B cell (primary cell): ENCODE measurements at regions not wholly inside any gene's neighbourhood (a gene's known extent, or its start where the extent isn't known, plus 50 kb on each side); places are given as distances from the start of the nearest gene placed in this dataset.

ENCODE experiments used
- ATAC-seq: fragments of 200-7000 bp; cut with Tn5 transposase; one replicate; pipeline ENCODE4 v1.10.0; 2021; ENCODE audit warnings: low read depth, mild to moderate bottlenecking, moderate number of reproducible peaks, moderate library complexity
- CTCF ChIA-PET: fragments of 350-600 bp; sonication (Branson Sonifier 250); formaldehyde crosslinking; loops from one replicate; lab custom pipeline; 2021; ENCODE audit warnings: antibody characterized with exemption, inconsistent platforms; lab: Charles Lee
- POLR2A ChIA-PET: fragments of 350-600 bp; sonication (Branson Sonifier 250); formaldehyde crosslinking; loops from one replicate; lab custom pipeline; 2021; ENCODE audit warnings: antibody characterized with exemption; lab: Charles Lee
- DNase-seq: peaks from one replicate; pipeline ENCODE4 v3.0.0; 2013
- H2AFZ ChIP-seq: 2 replicates; pipeline ENCODE4 v1.6.1; 2012; ENCODE audit warnings: mild to moderate bottlenecking, low read depth, low read length; ENCODE audit not compliant: insufficient read depth, poor library complexity, severe bottlenecking
- H3K27ac ChIP-seq, 2 donors: 1 replicate in 1 of 2; 2 replicates in 1 of 2; pipeline ENCODE4 v1.5.1; 2012 to 2013; ENCODE audit warnings: low read length in 2 of 2, mild to moderate bottlenecking in 2 of 2, moderate library complexity in 1 of 2
- H3K27me3 ChIP-seq, 4 experiments: fragments of 200-600 bp in 1 of 4; sonication (generic) in 1 of 4; replicated peaks in 1 of 4; 1 replicate in 2 of 4; 2 replicates in 2 of 4; pipeline versions ENCODE4 v1.6.1 to v1.7.0; 2013 to 2016; ENCODE audit warnings: low read length in 3 of 4, mild to moderate bottlenecking in 2 of 4, mixed read lengths in 1 of 4, moderate library complexity in 1 of 4; ENCODE audit not compliant: insufficient read depth in 4 of 4, control insufficient read depth in 3 of 4; ENCODE audit errors: control extremely low read depth in 1 of 4
- H3K36me3 ChIP-seq, 2 experiments: replicated peaks in 1 of 2; 1 replicate in 1 of 2; 2 replicates in 1 of 2; pipeline versions ENCODE4 v1.6.1 to v1.7.1; 2013; ENCODE audit warnings: low read length in 1 of 2; ENCODE audit not compliant: insufficient read depth in 2 of 2, control insufficient read depth in 1 of 2; ENCODE audit errors: control extremely low read depth in 1 of 2, extremely low read depth in 1 of 2
- H3K4me1 ChIP-seq, 2 donors: fragments of 200-600 bp in 1 of 2; sonication (generic) in 1 of 2; 1 replicate in 1 of 2; 2 replicates in 1 of 2; pipeline versions ENCODE4 v1.5.1 to v1.6.1; 2013 to 2017; ENCODE audit warnings: low read length in 2 of 2; ENCODE audit not compliant: control insufficient read depth in 2 of 2, insufficient read depth in 2 of 2
- H3K4me2 ChIP-seq: replicated peaks from 2 replicates; pipeline ENCODE3; 2012; ENCODE audit warnings: mild to moderate bottlenecking, low read depth, low read length; ENCODE audit not compliant: poor library complexity, severe bottlenecking
- H3K4me3 ChIP-seq, 5 experiments: fragments of 200-600 bp in 1 of 5; sonication (generic) in 1 of 5; 1 replicate in 3 of 5; 2 replicates in 2 of 5; pipeline versions ENCODE4 v1.5.1 to v1.7.0; 2011 to 2016; ENCODE audit warnings: low read length in 4 of 5, mild to moderate bottlenecking in 4 of 5, low read depth in 2 of 5, control low read depth in 1 of 5, moderate library complexity in 1 of 5; ENCODE audit not compliant: insufficient read depth in 1 of 5; ENCODE audit errors: control extremely low read depth in 1 of 5, extremely low read depth in 1 of 5
- H3K79me2 ChIP-seq: fragments of 200-600 bp; sonication (generic); one replicate; pipeline ENCODE4 v1.6.0; 2016; ENCODE audit warnings: low read length; ENCODE audit not compliant: control insufficient read depth, insufficient read depth
- H3K9ac ChIP-seq: fragments of 200-600 bp; sonication (generic); 2 replicates; pipeline ENCODE4 v1.6.1; 2017; ENCODE audit warnings: mild to moderate bottlenecking, low read length, moderate library complexity
- H3K9me3 ChIP-seq, 3 donors: one replicate each; pipeline versions ENCODE4 v1.6.1 to v1.7.1; 2013; ENCODE audit warnings: low read length in 2 of 3; ENCODE audit not compliant: control insufficient read depth in 2 of 3, insufficient read depth in 1 of 3; ENCODE audit errors: control extremely low read depth in 1 of 3
- H4K20me1 ChIP-seq: 2 replicates; pipeline ENCODE4 v1.6.0; 2012; ENCODE audit warnings: mild to moderate bottlenecking, low read length; ENCODE audit not compliant: insufficient read depth, control insufficient read depth, poor library complexity, severe bottlenecking
- H3K27ac Mint-ChIP-seq: one replicate; pipeline ENCODE4 v1.8.0; 2021; ENCODE audit warnings: mixed read lengths
- H3K27me3 Mint-ChIP-seq: one replicate; pipeline ENCODE4 v1.8.0; 2021; ENCODE audit warnings: mixed read lengths
- H3K4me1 Mint-ChIP-seq: one replicate; pipeline ENCODE4 v1.8.0; 2021; ENCODE audit warnings: mixed read lengths
- H3K4me3 Mint-ChIP-seq: one replicate; pipeline ENCODE4 v1.8.0; 2021; ENCODE audit warnings: mixed read lengths
- H3K9me3 Mint-ChIP-seq: one replicate; pipeline ENCODE4 v1.8.0; 2022; ENCODE audit warnings: mixed read lengths; ENCODE audit not compliant: insufficient read depth
- EZH2 ChIP-seq: IDR thresholded peaks from 2 replicates; pipeline ENCODE4 v1.6.1; 2012; ENCODE audit warnings: borderline replicate concordance, low read depth, mild to moderate bottlenecking, moderate library complexity, low read length; ENCODE audit not compliant: insufficient read depth, poor library complexity, severe bottlenecking
- WGBS: methylation state at CpG from one replicate; pipeline ENCODE4 v1.1.5; 2013; ENCODE audit warnings: missing lambda C conversion rate; ENCODE audit not compliant: insufficient coverage; 5-methylcytosine and 5-hydroxymethylcytosine counted together
- intact Hi-C: fragments of 100-400 bp; cut with micrococcal nuclease; formaldehyde crosslinking; loops from one replicate; pipeline ENCODE4 v1.10.0; 2022
- TF ChIP-seq, protein P1 (sequence below): fragments of 200-600 bp; IDR thresholded peaks from one replicate; pipeline ENCODE4 v1.8.0; 2022; ENCODE audit warnings: antibody characterized with exemption, mild to moderate bottlenecking

DNA sequence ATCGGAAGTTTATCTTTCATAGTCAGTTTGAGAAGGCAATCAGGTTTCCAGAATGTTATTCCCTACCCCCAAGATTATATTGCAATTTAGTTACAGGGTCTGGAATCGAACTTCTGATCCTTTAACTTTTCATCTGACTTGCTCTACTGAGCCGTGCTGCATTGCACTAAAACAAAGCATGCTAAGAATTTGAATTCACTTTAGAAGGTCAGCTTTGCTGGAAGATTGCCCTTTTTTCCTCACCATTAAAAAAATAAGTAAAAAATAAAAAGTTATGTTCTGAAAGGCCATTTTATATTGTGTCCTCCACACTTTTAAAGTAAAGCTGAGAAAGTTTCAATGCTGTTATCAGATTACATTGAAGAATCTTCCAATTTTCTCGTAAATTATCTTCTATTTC lies 388.8 kb upstream of the PHF14 start:
- Histone ChIP-seq H3K36me3 (no peaks in the 10 kb centered on the region), H3K27me3 (no peaks in the 10 kb centered on the region), H3K4me1 (no peaks in the 10 kb centered on the region), H4K20me1 (no peaks in the 10 kb centered on the region), H3K27ac (no peak overlapping the region), H3K9me3 (no peaks in the 10 kb centered on the region), H2AFZ (no peak overlapping the region), H3K9ac (no peak overlapping the region), H3K79me2 (no peaks in the 10 kb centered on the region), H3K4me2 (no peak overlapping the region), H3K4me3 (no peak overlapping the region)
- intact Hi-C loops = no loop called here
- ChIA-PET POLR2A (no interaction called here), CTCF (no interaction called here)
- 60% methylated on average over 1 of the region's 4 CpGs for WGBS
- no peaks in the 10 kb centered on the region for H3K9me3 Mint-ChIP-seq
- no peak overlapping the region for H3K27ac Mint-ChIP-seq
- no peaks in the 10 kb centered on the region for H3K27me3 Mint-ChIP-seq
- TF ChIP-seq, protein P1, sequence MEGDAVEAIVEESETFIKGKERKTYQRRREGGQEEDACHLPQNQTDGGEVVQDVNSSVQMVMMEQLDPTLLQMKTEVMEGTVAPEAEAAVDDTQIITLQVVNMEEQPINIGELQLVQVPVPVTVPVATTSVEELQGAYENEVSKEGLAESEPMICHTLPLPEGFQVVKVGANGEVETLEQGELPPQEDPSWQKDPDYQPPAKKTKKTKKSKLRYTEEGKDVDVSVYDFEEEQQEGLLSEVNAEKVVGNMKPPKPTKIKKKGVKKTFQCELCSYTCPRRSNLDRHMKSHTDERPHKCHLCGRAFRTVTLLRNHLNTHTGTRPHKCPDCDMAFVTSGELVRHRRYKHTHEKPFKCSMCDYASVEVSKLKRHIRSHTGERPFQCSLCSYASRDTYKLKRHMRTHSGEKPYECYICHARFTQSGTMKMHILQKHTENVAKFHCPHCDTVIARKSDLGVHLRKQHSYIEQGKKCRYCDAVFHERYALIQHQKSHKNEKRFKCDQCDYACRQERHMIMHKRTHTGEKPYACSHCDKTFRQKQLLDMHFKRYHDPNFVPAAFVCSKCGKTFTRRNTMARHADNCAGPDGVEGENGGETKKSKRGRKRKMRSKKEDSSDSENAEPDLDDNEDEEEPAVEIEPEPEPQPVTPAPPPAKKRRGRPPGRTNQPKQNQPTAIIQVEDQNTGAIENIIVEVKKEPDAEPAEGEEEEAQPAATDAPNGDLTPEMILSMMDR = no peak
- TF ChIP-seq EZH2 = no peak
- no peaks in the 10 kb centered on the region for H3K4me1 Mint-ChIP-seq
- H3K4me3 Mint-ChIP-seq = no peak overlapping the region
- ATAC-seq (no peak), DNase-seq (no peak)

DNA sequence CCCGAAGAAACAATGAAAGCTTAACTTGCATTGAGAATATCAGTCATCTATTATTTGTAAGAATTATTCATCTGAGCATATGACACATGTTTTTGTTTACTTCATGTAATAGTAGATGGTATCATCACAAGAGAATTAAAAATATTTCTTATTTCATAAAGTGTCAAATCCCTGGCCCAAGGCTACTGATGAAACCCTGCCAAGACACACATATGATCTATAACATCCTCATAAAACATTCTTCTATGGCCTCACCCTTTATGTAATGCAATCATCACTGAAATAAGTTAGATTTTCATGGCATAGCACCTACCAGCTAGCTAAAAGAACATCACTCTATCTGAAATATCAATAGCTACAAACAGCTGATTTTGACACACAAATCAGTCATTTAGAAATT lies 385.6 kb upstream of the PHF14 start:
- H3K9me3 Mint-ChIP-seq = no peaks in the 10 kb centered on the region
- Histone ChIP-seq H3K36me3 (no peaks in the 10 kb centered on the region), H4K20me1 (no peaks in the 10 kb centered on the region), H3K27ac (no peak overlapping the region), H3K4me2 (no peak overlapping the region), H3K4me3 (no peak overlapping the region), H3K9ac (no peak overlapping the region), H2AFZ (no peak overlapping the region), H3K79me2 (no peaks in the 10 kb centered on the region), H3K9me3 (no peaks in the 10 kb centered on the region), H3K4me1 (no peaks in the 10 kb centered on the region), H3K27me3 (no peaks in the 10 kb centered on the region)
- intact Hi-C loops = no loop called here
- H3K27ac Mint-ChIP-seq = no peak overlapping the region
- no peaks in the 10 kb centered on the region for H3K4me1 Mint-ChIP-seq
- H3K27me3 Mint-ChIP-seq = no peaks in the 10 kb centered on the region
- no peak for ATAC-seq
- TF ChIP-seq, protein P1 = no peak
- no peak for TF ChIP-seq EZH2
- CTCF ChIA-PET = no interaction called here
- no peak overlapping the region for H3K4me3 Mint-ChIP-seq
- POLR2A ChIA-PET = no interaction called here
- no CpG with 5 or more reads among the region's 1 CpG for WGBS
- no peak for DNase-seq
